ENCODE measurements at regions not wholly inside any gene's neighbourhood (a gene's known extent, or its start where the extent isn't known, plus 50 kb on each side); places are given as distances from the start of the nearest gene placed in this dataset.

- no peak for DNase-seq (ENCODE audit: extremely low read depth, low read depth)
- no peak for TF ChIP-seq CTCF (IDR thresholded peaks at IDR 0.05; ENCODE audit: low read depth, low read length)
Measured at GRCh38 chr14:89544636-89545301, 127.7 kb upstream of the FOXN3 start.

GRCh38 chr14:89543425-89543790 lies 126.4 kb upstream of the FOXN3 start:
- TF ChIP-seq CTCF (IDR thresholded peaks at IDR 0.05; ENCODE audit: low read depth, low read length): no peak
- no peak for DNase-seq (ENCODE audit: extremely low read depth, low read depth)

- TF ChIP-seq CTCF (IDR thresholded peaks at IDR 0.05; ENCODE audit: low read depth, low read length): no peak
Measured at GRCh38 chr14:89542786-89543424, 125.9 kb upstream of the FOXN3 start.

GRCh38 chr14:89540830-89541470 lies 123.9 kb upstream of the FOXN3 start:
- TF ChIP-seq CTCF (IDR thresholded peaks at IDR 0.05; ENCODE audit: low read depth, low read length): no peak
- no peak for DNase-seq (ENCODE audit: extremely low read depth, low read depth)

More at GRCh38 chr14:89542786-89543424, 125.9 kb upstream of the FOXN3 start:
- DNase-seq (ENCODE audit: extremely low read depth, low read depth): no peak

- DNase-seq (ENCODE audit: extremely low read depth, low read depth): no peak
- TF ChIP-seq CTCF (IDR thresholded peaks at IDR 0.05; ENCODE audit: low read depth, low read length): no peak
Measured at GRCh38 chr14:89540009-89540829, 123.2 kb upstream of the FOXN3 start.

- TF ChIP-seq CTCF (IDR thresholded peaks at IDR 0.05; ENCODE audit: low read depth, low read length): no peak
Measured at GRCh38 chr14:89537911-89538310, 120.9 kb upstream of the FOXN3 start.

More at GRCh38 chr14:89537911-89538310, 120.9 kb upstream of the FOXN3 start:
- DNase-seq (ENCODE audit: extremely low read depth, low read depth): no peak

All from AG09319 (cell line).